SH-SY5Y (cell line): ENCODE measurements at regions not wholly inside any gene's neighbourhood (a gene's known extent, or its start where the extent isn't known, plus 50 kb on each side); places are given as distances from the start of the nearest gene placed in this dataset.

Experiments used
- GATA2 ChIP-seq: IDR thresholded peaks from 2 replicates; pipeline ENCODE4 v1.6.1; 2011; ENCODE audit warnings: mild to moderate bottlenecking, low read depth, low read length
- GATA3 ChIP-seq: IDR thresholded peaks from 2 replicates; pipeline ENCODE4 v1.6.1; 2011; ENCODE audit warnings: low read depth, mild to moderate bottlenecking, low read length, moderate library complexity

GRCh38 chrX:39011454-39012221, 210.4 kb downstream of the MID1IP1 start:
- no peak for TF ChIP-seq GATA2
- TF ChIP-seq GATA3 = no peak

GRCh38 chrX:39012621-39013111, 211.4 kb downstream of the MID1IP1 start:
- TF ChIP-seq GATA2 (peak; percentile 55; the same call in 1 of the 2 replicates), GATA3 (no peak)

- no peak for TF ChIP-seq GATA2
- TF ChIP-seq GATA3 = no peak
Measured at GRCh38 chrX:39016556-39016955, 215.3 kb downstream of the MID1IP1 start.

- TF ChIP-seq GATA2 (no peak), GATA3 (no peak)
Measured at GRCh38 chrX:39017077-39017476, 215.8 kb downstream of the MID1IP1 start.

GRCh38 chrX:39017716-39018115, 216.5 kb downstream of the MID1IP1 start:
- TF ChIP-seq GATA2 (no peak), GATA3 (no peak)

- TF ChIP-seq GATA2 = no peak
- no peak for TF ChIP-seq GATA3
Measured at GRCh38 chrX:39018541-39018940, 217.3 kb downstream of the MID1IP1 start.

GRCh38 chrX:39019056-39019455, 217.8 kb downstream of the MID1IP1 start:
- no peak for TF ChIP-seq GATA3
- no peak for TF ChIP-seq GATA2

GRCh38 chrX:39020051-39020669, 218.9 kb downstream of the MID1IP1 start:
- TF ChIP-seq GATA3 = no peak

GRCh38 chrX:39022106-39022505, 220.8 kb downstream of the MID1IP1 start:
- no peak for TF ChIP-seq GATA2
- no peak for TF ChIP-seq GATA3

- TF ChIP-seq GATA3 = no peak
- no peak for TF ChIP-seq GATA2
Measured at GRCh38 chrX:39029221-39029620, 228.0 kb downstream of the MID1IP1 start.

GRCh38 chrX:39030636-39031035, 229.4 kb downstream of the MID1IP1 start:
- TF ChIP-seq GATA3 (no peak), GATA2 (no peak)

- TF ChIP-seq GATA3 = no peak
- no peak for TF ChIP-seq GATA2
Measured at GRCh38 chrX:39039890-39040289, 238.6 kb downstream of the MID1IP1 start.

- TF ChIP-seq GATA2 (no peak), GATA3 (no peak)
Measured at GRCh38 chrX:39043838-39044550, 242.7 kb downstream of the MID1IP1 start.

GRCh38 chrX:39047174-39047573, 245.9 kb downstream of the MID1IP1 start:
- TF ChIP-seq GATA3 = no peak
- no peak for TF ChIP-seq GATA2
